IPS DF 6.9 (cell line): ENCODE measurements at regions not wholly inside any gene's neighbourhood (a gene's known extent, or its start where the extent isn't known, plus 50 kb on each side); places are given as distances from the start of the nearest gene placed in this dataset.
"Not testable (repeated sequence)": the region's sequence is repeated elsewhere in the genome, so short reads cannot be mapped to it uniquely, and the experiment has no call there.

ENCODE experiments used
- DNase-seq: peaks from one replicate; pipeline ENCODE4 v3.0.0-alpha.2; 2013; ENCODE audit warnings: low read depth, low spot score
- H3K27ac ChIP-seq: one replicate; pipeline ENCODE4 v1.5.1; 2013; ENCODE audit warnings: low read length, control low read depth
- H3K27me3 ChIP-seq: 2 replicates; pipeline ENCODE4 v1.6.1; 2013; ENCODE audit warnings: mild to moderate bottlenecking, low read length; ENCODE audit not compliant: control insufficient read depth, insufficient read depth
- H3K36me3 ChIP-seq: 2 replicates; pipeline ENCODE4 v1.6.1; 2013; ENCODE audit warnings: low read length; ENCODE audit not compliant: control insufficient read depth, insufficient read depth
- H3K4me1 ChIP-seq: 2 replicates; pipeline ENCODE4 v1.6.1; 2013; ENCODE audit warnings: low read length; ENCODE audit not compliant: control insufficient read depth, insufficient read depth
- H3K4me3 ChIP-seq: 2 replicates; pipeline ENCODE4 v1.5.1; 2013; ENCODE audit warnings: mild to moderate bottlenecking, low read length
- H3K9me3 ChIP-seq: 2 replicates; pipeline ENCODE4 v1.6.1; 2013; ENCODE audit warnings: low read length, inconsistent platforms; ENCODE audit not compliant: control insufficient read depth, insufficient read depth
- WGBS: extraction: QIAGEN DNeasy Blood & Tissue Kit; methylation state at CpG from one replicate; pipeline ENCODE4 v1.1.7; 2013; ENCODE audit warnings: mixed read lengths, missing lambda C conversion rate; ENCODE audit not compliant: insufficient read length, insufficient coverage; 5-methylcytosine and 5-hydroxymethylcytosine counted together

GRCh38 chr14:106530423-106531107, 1004.2 kb downstream of the TMEM121 start:
- no peak for DNase-seq
- Histone ChIP-seq H3K27ac (no peak overlapping the region), H3K27me3 (no peaks in the 10 kb centered on the region), H3K36me3 (no peaks in the 10 kb centered on the region), H3K4me1 (no peaks in the 10 kb centered on the region), H3K9me3 (peaks cover 12% of the 10 kb centered on the region), H3K4me3 (no peak overlapping the region)
- WGBS: no CpG with 5 or more reads among the region's 12 CpGs

- not testable (repeated sequence) for H3K27ac ChIP-seq, H3K9me3 ChIP-seq, H3K4me1 ChIP-seq, H3K4me3 ChIP-seq, H3K27me3 ChIP-seq, H3K36me3 ChIP-seq, DNase-seq
- WGBS: no CpG with 5 or more reads among the region's 11 CpGs
These were observed 1011.2 kb downstream of the TMEM121 start for GRCh38 chr14:106537597-106537996.

- no CpG with 5 or more reads among the region's 2 CpGs for WGBS
- no peaks in the 10 kb centered on the region for H3K36me3 ChIP-seq
- no peaks in the 10 kb centered on the region for H3K4me1 ChIP-seq
- no peak overlapping the region for H3K27ac ChIP-seq
- no peak overlapping the region for H3K4me3 ChIP-seq
- H3K9me3 ChIP-seq: peaks cover 5% of the 10 kb centered on the region
- H3K27me3 ChIP-seq: no peaks in the 10 kb centered on the region
- DNase-seq: no peak
These were observed 1011.8 kb downstream of the TMEM121 start for GRCh38 chr14:106538201-106538600.

- Histone ChIP-seq H3K9me3 (peaks cover 2% of the 10 kb centered on the region), H3K27ac (no peak overlapping the region)
- WGBS: no CpG with 5 or more reads among the region's 3 CpGs
These were observed 1021.5 kb downstream of the TMEM121 start for GRCh38 chr14:106547735-106548434.

GRCh38 chr14:106549064-106549463, 1022.7 kb downstream of the TMEM121 start:
- H3K36me3 ChIP-seq: no peaks in the 10 kb centered on the region
- H3K27ac ChIP-seq: no peak overlapping the region
- H3K27me3 ChIP-seq: no peaks in the 10 kb centered on the region
- DNase-seq: no peak
- no CpG with 5 or more reads among the region's 1 CpG for WGBS
- H3K4me1 ChIP-seq: no peaks in the 10 kb centered on the region
- no peak overlapping the region for H3K4me3 ChIP-seq
- peaks cover 2% of the 10 kb centered on the region for H3K9me3 ChIP-seq

More at GRCh38 chr14:106547735-106548434, 1021.5 kb downstream of the TMEM121 start:
- no peak for DNase-seq
- H3K36me3 ChIP-seq: no peaks in the 10 kb centered on the region
- no peak overlapping the region for H3K4me3 ChIP-seq
- no peaks in the 10 kb centered on the region for H3K4me1 ChIP-seq
- no peaks in the 10 kb centered on the region for H3K27me3 ChIP-seq

GRCh38 chr14:106551265-106551664, 1024.9 kb downstream of the TMEM121 start:
- Histone ChIP-seq H3K27me3 (no peaks in the 10 kb centered on the region), H3K4me3 (no peak overlapping the region), H3K9me3 (peaks cover 2% of the 10 kb centered on the region), H3K36me3 (no peaks in the 10 kb centered on the region), H3K27ac (no peak overlapping the region), H3K4me1 (no peaks in the 10 kb centered on the region)
- no CpG with 5 or more reads among the region's 2 CpGs for WGBS
- DNase-seq: no peak

GRCh38 chr14:106556211-106556610, 1029.8 kb downstream of the TMEM121 start:
- WGBS: no CpG with 5 or more reads among the region's 9 CpGs
- not testable (repeated sequence) for DNase-seq, H3K27ac ChIP-seq, H3K27me3 ChIP-seq, H3K4me1 ChIP-seq, H3K9me3 ChIP-seq, H3K4me3 ChIP-seq, H3K36me3 ChIP-seq

- Histone ChIP-seq H3K27me3 (no peaks in the 10 kb centered on the region), H3K4me1 (no peaks in the 10 kb centered on the region), H3K9me3 (peaks cover 3% of the 10 kb centered on the region), H3K27ac (no peak overlapping the region), H3K4me3 (no peak overlapping the region), H3K36me3 (no peaks in the 10 kb centered on the region)
- DNase-seq: no peak
- WGBS: no CpG with 5 or more reads among the region's 13 CpGs
These were observed 1030.4 kb downstream of the TMEM121 start for GRCh38 chr14:106556665-106557289.

GRCh38 chr14:106562451-106562850, 1036.1 kb downstream of the TMEM121 start:
- no CpG with 5 or more reads among the region's 6 CpGs for WGBS
- no peak overlapping the region for H3K27ac ChIP-seq
- no peaks in the 10 kb centered on the region for H3K27me3 ChIP-seq
- no peaks in the 10 kb centered on the region for H3K36me3 ChIP-seq
- no peak for DNase-seq
- H3K9me3 ChIP-seq: peaks cover 8% of the 10 kb centered on the region
- H3K4me1 ChIP-seq: no peaks in the 10 kb centered on the region
- H3K4me3 ChIP-seq: no peak overlapping the region

- H3K36me3 ChIP-seq: no peaks in the 10 kb centered on the region
- whole genome bisulfite sequencing: no CpG with 5 or more reads among the region's 14 CpGs
These were observed 1037.8 kb downstream of the TMEM121 start for GRCh38 chr14:106564058-106564643.

More at GRCh38 chr14:106564058-106564643, 1037.8 kb downstream of the TMEM121 start:
- Histone ChIP-seq H3K27me3 (no peaks in the 10 kb centered on the region), H3K9me3 (peaks cover 5% of the 10 kb centered on the region), H3K4me1 (no peaks in the 10 kb centered on the region), H3K27ac (no peak overlapping the region), H3K4me3 (no peak overlapping the region)
- no peak for DNase-seq
